ENCODE measurements at regions not wholly inside any gene's neighbourhood (a gene's known extent, or its start where the extent isn't known, plus 50 kb on each side); places are given as distances from the start of the nearest gene placed in this dataset.

- Histone ChIP-seq H3K27me3 (replicated peaks) (no peaks in the 10 kb centered on the region), H3K36me3 (replicated peaks) (no peaks in the 10 kb centered on the region), H3K27ac (no peak overlapping the region), H3K4me3 (ENCODE audit: low read depth, low read length) (no peak overlapping the region)
- TF ChIP-seq CTCF (IDR thresholded peaks at IDR 0.05; ENCODE audit: low read depth, low read length, missing control alignments), result no peak
- in situ Hi-C loops (cut with HindIII; ENCODE audit: low pct_ligation_motif_present, low sequenced_read_pairs), result no loop called here
- no peak for DNase-seq
Observed at GRCh38 chrX:30504309-30504708, 73.3 kb downstream of the TASL start.

- TF ChIP-seq CTCF (IDR thresholded peaks at IDR 0.05; ENCODE audit: low read depth, low read length, missing control alignments), result no peak
- Histone ChIP-seq H3K27ac (no peak overlapping the region), H3K27me3 (replicated peaks) (no peaks in the 10 kb centered on the region), H3K36me3 (replicated peaks) (no peaks in the 10 kb centered on the region), H3K4me3 (ENCODE audit: low read depth, low read length) (no peak overlapping the region)
- in situ Hi-C loops (cut with HindIII; ENCODE audit: low pct_ligation_motif_present, low sequenced_read_pairs), result no loop called here
- no peak for DNase-seq
Observed at GRCh38 chrX:30495468-30495867, 82.1 kb downstream of the TASL start.

GRCh38 chrX:30493348-30493747 is 84.2 kb downstream of the TASL start:
- no peaks in the 10 kb centered on the region for H3K27me3 ChIP-seq (replicated peaks)
- no peaks in the 10 kb centered on the region for H3K36me3 ChIP-seq (replicated peaks)
- H3K27ac ChIP-seq, result no peak overlapping the region
- in situ Hi-C loops (cut with HindIII; ENCODE audit: low pct_ligation_motif_present, low sequenced_read_pairs), result no loop called here
- TF ChIP-seq CTCF (IDR thresholded peaks at IDR 0.05; ENCODE audit: low read depth, low read length, missing control alignments), result no peak
- DNase-seq, result no peak
- no peak overlapping the region for H3K4me3 ChIP-seq (ENCODE audit: low read depth, low read length)

- in situ Hi-C loops (cut with HindIII; ENCODE audit: low pct_ligation_motif_present, low sequenced_read_pairs), result no loop called here
- DNase-seq, result no peak
- Histone ChIP-seq H3K4me3 (ENCODE audit: low read depth, low read length) (no peak overlapping the region), H3K27ac (no peak overlapping the region), H3K36me3 (replicated peaks) (no peaks in the 10 kb centered on the region), H3K27me3 (replicated peaks) (no peaks in the 10 kb centered on the region)
- peak; percentile 12 for TF ChIP-seq CTCF (IDR thresholded peaks at IDR 0.05; ENCODE audit: low read depth, low read length, missing control alignments)
Observed at GRCh38 chrX:30489323-30489722, 88.2 kb downstream of the TASL start.

GRCh38 chrX:30488092-30488491 is 89.5 kb downstream of the TASL start:
- no peak overlapping the region for H3K27ac ChIP-seq
- H3K36me3 ChIP-seq (replicated peaks), result no peaks in the 10 kb centered on the region
- H3K4me3 ChIP-seq (ENCODE audit: low read depth, low read length), result no peak overlapping the region
- no peak for TF ChIP-seq CTCF (IDR thresholded peaks at IDR 0.05; ENCODE audit: low read depth, low read length, missing control alignments)
- in situ Hi-C loops (cut with HindIII; ENCODE audit: low pct_ligation_motif_present, low sequenced_read_pairs), result no loop called here
- no peaks in the 10 kb centered on the region for H3K27me3 ChIP-seq (replicated peaks)
- DNase-seq, result no peak

GRCh38 chrX:30483996-30484395 is 93.6 kb downstream of the TASL start:
- Histone ChIP-seq H3K36me3 (replicated peaks) (no peaks in the 10 kb centered on the region), H3K27ac (no peak overlapping the region), H3K27me3 (replicated peaks) (no peaks in the 10 kb centered on the region), H3K4me3 (ENCODE audit: low read depth, low read length) (no peak overlapping the region)
- DNase-seq, result no peak
- in situ Hi-C loops (cut with HindIII; ENCODE audit: low pct_ligation_motif_present, low sequenced_read_pairs), result no loop called here
- TF ChIP-seq CTCF (IDR thresholded peaks at IDR 0.05; ENCODE audit: low read depth, low read length, missing control alignments), result no peak

Data from brain microvascular endothelial cell (primary cell).